Activated T-cell treated with anti-CD3 and anti-CD28 coated beads, Interleukin-2, amount 50 U/mL, for 72 hours (primary cell): ENCODE measurements at regions not wholly inside any gene's neighbourhood (a gene's known extent, or its start where the extent isn't known, plus 50 kb on each side); places are given as distances from the start of the nearest gene placed in this dataset.
"Not testable (repeated sequence)": the region's sequence is repeated elsewhere in the genome, so short reads cannot be mapped to it uniquely, and the experiment has no call there.

ENCODE experiments used
- ATAC-seq, 2 donors: fragments of 150-1000 bp; cut with Tn5 transposase; replicated peaks in 1 of 2; 2 replicates each; pipeline ENCODE4 v1.10.0; 2021; ENCODE audit warnings: moderate library complexity in 2 of 2, mild to moderate bottlenecking in 1 of 2
- DNase-seq, 2 donors: peaks; one replicate each; pipeline ENCODE4 v3.0.0; 2021 to 2022; ENCODE audit warnings: mixed read lengths in 1 of 2
- H3K27ac Mint-ChIP-seq: one replicate; pipeline ENCODE4 v1.8.0; 2022; ENCODE audit warnings: mild to moderate bottlenecking, moderate library complexity, mixed read lengths
- H3K27me3 Mint-ChIP-seq: one replicate; pipeline ENCODE4 v1.8.0; 2022; ENCODE audit warnings: low read depth, mixed read lengths
- H3K36me3 Mint-ChIP-seq, 2 donors: one replicate each; pipeline ENCODE4 v1.8.0; 2022; ENCODE audit warnings: mixed read lengths in 2 of 2, mild to moderate bottlenecking in 1 of 2; ENCODE audit not compliant: insufficient read depth in 2 of 2
- H3K4me1 Mint-ChIP-seq: one replicate; pipeline ENCODE4 v1.8.0; 2022; ENCODE audit warnings: low read depth, mixed read lengths
- H3K4me3 Mint-ChIP-seq, 2 donors: one replicate each; pipeline ENCODE4 v1.8.0; 2022; ENCODE audit warnings: mild to moderate bottlenecking in 2 of 2, mixed read lengths in 2 of 2, moderate library complexity in 2 of 2
- H3K9me3 Mint-ChIP-seq, 2 donors: one replicate each; pipeline ENCODE4 v1.8.0; 2022; ENCODE audit warnings: mixed read lengths in 2 of 2

DNA sequence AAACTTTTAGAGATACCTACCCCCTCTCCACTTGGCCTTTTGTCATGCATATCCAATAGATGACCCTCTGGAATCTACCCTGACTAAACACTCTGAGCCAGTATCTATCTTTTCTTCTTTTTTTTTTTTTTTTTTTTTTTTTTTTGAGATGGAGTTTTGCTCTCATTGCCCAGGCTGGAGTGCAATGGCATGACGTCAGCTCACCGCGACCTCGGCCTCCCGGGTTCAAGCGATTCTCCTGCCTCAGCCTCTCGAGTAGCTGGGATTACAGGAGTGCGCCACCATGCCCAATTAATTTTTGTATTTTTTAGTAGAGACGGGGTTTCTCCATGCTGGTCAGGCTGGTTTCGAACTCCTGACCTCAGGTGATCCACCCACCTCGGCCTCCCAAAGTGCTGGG is 50.8 kb upstream of the GRIN2B start:
- not testable (repeated sequence) for DNase-seq, H3K27me3 Mint-ChIP-seq, H3K4me3 Mint-ChIP-seq, H3K9me3 Mint-ChIP-seq, ATAC-seq, H3K4me1 Mint-ChIP-seq, H3K27ac Mint-ChIP-seq, H3K36me3 Mint-ChIP-seq

DNA sequence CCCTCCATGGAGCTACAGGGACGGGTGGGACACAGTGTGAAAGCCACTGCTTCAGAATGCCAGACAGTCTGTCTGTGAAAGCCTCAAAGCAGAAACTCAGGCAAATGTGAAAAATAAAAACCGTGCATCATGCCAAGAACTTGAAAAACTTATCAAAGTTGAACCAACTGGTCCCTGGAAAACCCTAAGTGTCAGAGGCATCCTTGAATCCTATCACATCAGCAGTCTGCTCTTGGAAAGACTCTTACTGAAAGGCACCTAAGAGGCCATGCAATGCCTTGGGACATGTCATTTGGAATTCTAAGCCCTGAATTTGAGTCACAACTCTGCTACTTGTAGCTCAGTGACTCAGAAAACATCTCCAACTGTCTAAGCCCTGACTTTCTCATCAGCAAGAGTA is 62.4 kb upstream of the GRIN2B start:
- Mint-ChIP-seq H3K27ac (no peak overlapping the region), H3K36me3 (no peaks in the 10 kb centered on the region), H3K9me3 (peaks cover 0 to 1% of the 10 kb centered on the region in 2 donors), H3K27me3 (peaks cover 14% of the 10 kb centered on the region), H3K4me3 (no peak overlapping the region), H3K4me1 (no peaks in the 10 kb centered on the region)
- ATAC-seq (no peak), DNase-seq (no peak)

DNA sequence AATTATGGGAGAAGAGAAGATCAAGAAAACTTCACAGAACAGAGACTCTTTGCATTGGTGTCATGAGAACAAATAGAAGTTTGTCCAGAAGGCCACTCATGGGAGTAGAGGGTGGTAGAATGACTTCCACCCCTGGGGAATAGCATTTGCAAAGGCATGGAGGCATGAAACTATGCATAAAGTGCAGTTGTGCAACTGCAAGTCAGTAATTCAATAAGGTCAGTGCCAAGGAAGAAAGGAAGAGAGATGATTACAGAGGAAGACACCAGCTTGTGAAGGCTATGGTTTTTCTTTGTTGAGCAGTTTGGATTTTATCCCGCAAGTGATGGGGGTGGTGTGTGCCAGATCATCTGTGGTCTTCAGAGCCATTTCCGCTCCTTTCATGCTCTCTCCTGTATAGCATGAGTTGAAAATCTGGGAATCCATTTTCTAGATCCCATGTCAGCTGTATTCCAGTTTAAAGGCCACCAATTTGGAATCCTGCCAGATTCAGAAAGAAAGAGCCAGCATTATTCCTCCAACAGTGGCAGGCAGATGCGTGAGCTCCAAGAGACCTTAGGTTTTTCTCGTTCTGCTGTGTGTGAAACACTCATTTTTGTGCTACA is 67.6 kb upstream of the GRIN2B start:
- Mint-ChIP-seq H3K4me3 (no peak overlapping the region), H3K27me3 (peaks cover 14% of the 10 kb centered on the region), H3K27ac (no peak overlapping the region), H3K9me3 (no peaks in the 10 kb centered on the region), H3K36me3 (no peaks in the 10 kb centered on the region), H3K4me1 (no peaks in the 10 kb centered on the region)
- DNase-seq (no peak), ATAC-seq (no peak)

DNA sequence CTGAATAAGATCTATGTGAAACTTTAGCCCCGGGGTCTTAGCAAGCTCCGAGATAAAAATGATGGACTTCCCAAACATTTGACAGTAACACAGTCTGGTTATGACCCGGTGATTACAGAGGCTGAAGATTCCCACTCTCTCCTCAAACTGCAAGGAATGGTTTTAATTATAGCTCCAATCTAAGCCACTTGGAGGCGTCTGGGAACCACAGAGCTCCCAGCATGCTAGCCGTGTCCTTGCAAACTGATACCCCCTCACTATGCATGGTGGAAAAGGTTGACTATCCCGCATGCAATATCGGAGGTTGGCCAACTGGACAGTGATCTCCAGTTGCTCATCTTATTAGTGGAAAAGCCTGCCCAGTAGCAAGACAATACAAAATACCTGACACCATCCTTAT is 76.5 kb upstream of the GRIN2B start:
- Mint-ChIP-seq H3K9me3 (no peaks in the 10 kb centered on the region), H3K4me1 (no peaks in the 10 kb centered on the region), H3K36me3 (no peaks in the 10 kb centered on the region), H3K4me3 (no peak overlapping the region), H3K27ac (no peak overlapping the region), H3K27me3 (peaks cover 18% of the 10 kb centered on the region)
- no peak for ATAC-seq
- no peak for DNase-seq

DNA sequence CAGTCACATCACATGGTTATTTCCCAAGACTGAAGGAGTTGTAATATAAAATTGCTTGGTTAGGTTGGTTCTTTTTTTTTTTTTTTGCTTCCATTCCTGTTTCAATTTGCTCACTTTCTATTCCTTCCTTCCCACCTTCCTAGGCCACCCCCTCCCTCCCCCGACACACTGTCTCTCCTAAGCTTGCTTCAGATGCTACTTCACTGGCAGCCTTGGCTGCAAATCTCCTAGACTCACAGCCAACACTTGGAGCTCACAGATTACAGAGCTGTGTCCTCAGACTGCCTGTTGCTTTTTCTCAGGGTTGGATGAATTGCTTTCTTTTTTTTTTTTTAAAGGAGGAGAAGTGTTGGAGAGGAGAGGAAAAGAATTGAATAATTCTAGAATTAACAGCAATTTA is 77.3 kb upstream of the GRIN2B start:
- no peaks in the 10 kb centered on the region for H3K4me1 Mint-ChIP-seq
- H3K27ac Mint-ChIP-seq, result no peak overlapping the region
- DNase-seq, result no peak
- no peak for ATAC-seq
- H3K9me3 Mint-ChIP-seq, result no peaks in the 10 kb centered on the region
- H3K27me3 Mint-ChIP-seq, result peaks cover 18% of the 10 kb centered on the region
- no peaks in the 10 kb centered on the region for H3K36me3 Mint-ChIP-seq
- no peak overlapping the region for H3K4me3 Mint-ChIP-seq

DNA sequence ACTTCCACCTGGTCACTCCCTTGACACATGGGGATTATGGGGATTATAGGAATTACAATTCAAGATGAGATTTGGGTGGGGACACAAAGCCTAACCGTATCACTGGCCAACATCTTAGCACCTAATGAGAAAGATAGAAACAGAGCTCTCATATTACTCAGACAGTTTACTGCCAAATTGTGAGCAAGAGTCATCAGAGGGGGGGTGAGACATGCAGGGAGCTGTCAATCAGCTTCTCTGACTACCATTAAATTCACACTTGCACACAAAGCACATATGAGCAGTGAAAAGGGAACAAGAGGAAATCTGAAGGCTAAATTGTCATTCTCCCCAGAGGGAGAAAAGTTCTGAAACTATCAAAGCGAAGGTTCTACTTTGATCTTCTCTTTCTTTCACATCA is 78.1 kb upstream of the GRIN2B start:
- Mint-ChIP-seq H3K4me1 (no peaks in the 10 kb centered on the region), H3K4me3 (no peak overlapping the region), H3K36me3 (no peaks in the 10 kb centered on the region), H3K27ac (no peak overlapping the region), H3K9me3 (no peaks in the 10 kb centered on the region), H3K27me3 (peaks cover 18% of the 10 kb centered on the region)
- no peak for DNase-seq
- no peak for ATAC-seq

DNA sequence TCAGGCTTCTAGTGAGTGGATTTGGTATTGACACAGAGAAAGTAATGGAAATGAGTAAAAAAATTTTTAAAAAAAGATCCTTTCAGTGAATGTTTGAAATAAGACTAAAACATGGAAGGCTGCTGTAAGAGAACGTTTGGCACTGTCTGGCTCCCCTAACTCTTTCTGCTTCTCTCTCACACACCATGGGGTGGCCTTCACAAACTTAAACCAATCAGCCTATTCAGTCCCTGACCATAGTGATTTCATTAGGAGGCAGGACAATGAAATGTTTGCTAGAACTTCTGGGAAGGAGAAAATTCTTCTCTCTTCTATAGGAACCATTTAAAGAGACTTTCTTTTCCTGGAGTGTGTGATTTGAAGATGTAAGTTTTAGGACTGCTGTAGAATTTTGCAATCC is 84.2 kb upstream of the GRIN2B start:
- Mint-ChIP-seq H3K4me1 (no peaks in the 10 kb centered on the region), H3K27me3 (peaks cover 10% of the 10 kb centered on the region), H3K4me3 (no peak overlapping the region), H3K27ac (no peak overlapping the region), H3K36me3 (no peaks in the 10 kb centered on the region), H3K9me3 (no peaks in the 10 kb centered on the region)
- ATAC-seq (no peak), DNase-seq (no peak)

DNA sequence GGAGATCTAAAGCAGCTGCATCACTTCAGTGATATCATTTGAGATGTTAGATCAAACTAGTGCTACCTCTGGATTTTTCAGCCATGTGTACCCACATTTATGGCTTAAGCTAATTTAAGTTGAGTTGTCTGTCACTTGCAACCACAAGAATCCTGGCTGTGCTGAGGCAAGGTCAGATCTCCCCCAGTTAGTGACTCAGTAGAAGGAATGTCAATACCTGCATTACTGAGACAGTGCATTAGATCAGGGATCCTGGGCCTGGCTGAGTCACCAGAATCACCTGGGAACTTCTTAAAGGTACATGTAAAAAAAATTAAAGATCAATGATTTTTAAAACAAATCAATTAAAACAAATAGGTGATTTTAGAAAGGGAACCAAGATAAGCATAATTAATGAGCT is 84.6 kb upstream of the GRIN2B start:
- no peak overlapping the region for H3K27ac Mint-ChIP-seq
- no peak for ATAC-seq
- DNase-seq, result no peak
- no peaks in the 10 kb centered on the region for H3K36me3 Mint-ChIP-seq
- H3K9me3 Mint-ChIP-seq, result no peaks in the 10 kb centered on the region
- no peak overlapping the region for H3K4me3 Mint-ChIP-seq
- peaks cover 7% of the 10 kb centered on the region for H3K27me3 Mint-ChIP-seq
- no peaks in the 10 kb centered on the region for H3K4me1 Mint-ChIP-seq

DNA sequence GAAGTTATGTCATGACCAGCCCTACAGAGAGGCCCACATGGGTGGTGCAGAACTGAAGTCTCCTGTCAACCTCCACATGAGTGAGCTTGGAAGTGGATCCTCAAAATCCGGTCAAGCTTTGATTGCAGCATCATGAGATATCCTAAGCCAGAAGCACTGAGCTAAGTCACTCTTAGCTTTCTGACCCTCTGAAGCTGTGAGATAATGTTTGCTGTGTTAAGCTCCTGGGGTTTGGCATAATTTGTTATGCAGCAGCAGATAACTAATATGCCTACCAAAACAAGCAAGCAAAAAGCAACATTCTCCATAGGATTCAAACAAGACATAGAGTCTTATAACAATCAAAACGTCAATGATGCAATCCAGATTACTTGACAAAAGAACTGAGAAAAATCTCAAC is 87.6 kb upstream of the GRIN2B start:
- no peaks in the 10 kb centered on the region for H3K4me1 Mint-ChIP-seq
- no peak for ATAC-seq
- no peak overlapping the region for H3K27ac Mint-ChIP-seq
- H3K36me3 Mint-ChIP-seq, result no peaks in the 10 kb centered on the region
- peaks cover 8% of the 10 kb centered on the region for H3K27me3 Mint-ChIP-seq
- peaks cover 0 to 4% of the 10 kb centered on the region in 2 donors for H3K9me3 Mint-ChIP-seq
- H3K4me3 Mint-ChIP-seq, result no peak overlapping the region
- no peak for DNase-seq

DNA sequence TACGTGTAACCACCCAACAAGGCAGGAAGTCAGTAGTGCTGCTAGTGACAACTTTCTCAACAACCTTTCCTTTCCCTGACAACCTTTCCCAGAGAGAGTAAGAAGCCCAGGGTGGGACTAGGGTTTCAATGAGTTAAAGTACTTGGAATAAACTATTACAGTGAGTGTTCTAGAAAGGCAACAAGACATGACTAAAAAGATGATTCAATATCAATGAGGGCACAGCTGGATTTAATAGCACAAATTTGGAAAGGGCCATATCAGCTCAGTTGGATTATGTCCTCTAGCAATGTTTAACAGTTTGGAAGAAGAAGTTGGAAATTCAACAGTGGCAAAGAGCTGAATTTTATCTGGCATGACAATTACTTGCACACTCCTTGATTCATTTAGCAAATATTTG is 90.4 kb upstream of the GRIN2B start:
- H3K27ac Mint-ChIP-seq, result peak overlapping the region; percentile 35
- H3K4me1 Mint-ChIP-seq, result no peaks in the 10 kb centered on the region
- H3K9me3 Mint-ChIP-seq, result peaks cover under 1 to 6% of the 10 kb centered on the region in 2 donors
- no peak overlapping the region for H3K4me3 Mint-ChIP-seq
- DNase-seq (no peak), ATAC-seq (no peak)
- H3K27me3 Mint-ChIP-seq, result peaks cover 8% of the 10 kb centered on the region
- H3K36me3 Mint-ChIP-seq, result no peaks in the 10 kb centered on the region

DNA sequence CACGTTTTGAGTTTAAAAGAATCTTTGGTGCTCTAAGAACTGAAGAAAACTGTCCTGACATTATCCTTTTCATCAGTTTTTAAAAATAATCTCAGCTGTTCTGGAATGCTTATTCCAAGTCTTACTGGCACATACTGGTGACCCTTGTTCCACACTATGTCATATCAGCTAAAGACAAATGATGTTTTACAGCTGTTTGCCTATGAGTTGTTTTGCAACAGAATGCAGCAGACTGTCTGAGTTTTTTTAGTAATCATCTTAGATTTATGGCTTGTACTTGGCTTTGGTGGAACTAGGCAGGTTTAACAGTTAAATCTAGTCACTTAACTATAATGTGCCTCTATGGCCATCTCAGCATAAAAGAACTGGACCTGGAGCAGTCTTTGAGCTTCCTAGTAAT is 91.6 kb upstream of the GRIN2B start:
- DNase-seq (no peak), ATAC-seq (no peak)
- no peaks in the 10 kb centered on the region for H3K4me1 Mint-ChIP-seq
- H3K36me3 Mint-ChIP-seq, result peaks cover 0 to 1% of the 10 kb centered on the region in 2 donors
- H3K27me3 Mint-ChIP-seq, result peaks cover 8% of the 10 kb centered on the region
- H3K4me3 Mint-ChIP-seq, result no peak overlapping the region
- peaks cover 3 to 8% of the 10 kb centered on the region in 2 donors for H3K9me3 Mint-ChIP-seq
- H3K27ac Mint-ChIP-seq, result no peak overlapping the region

DNA sequence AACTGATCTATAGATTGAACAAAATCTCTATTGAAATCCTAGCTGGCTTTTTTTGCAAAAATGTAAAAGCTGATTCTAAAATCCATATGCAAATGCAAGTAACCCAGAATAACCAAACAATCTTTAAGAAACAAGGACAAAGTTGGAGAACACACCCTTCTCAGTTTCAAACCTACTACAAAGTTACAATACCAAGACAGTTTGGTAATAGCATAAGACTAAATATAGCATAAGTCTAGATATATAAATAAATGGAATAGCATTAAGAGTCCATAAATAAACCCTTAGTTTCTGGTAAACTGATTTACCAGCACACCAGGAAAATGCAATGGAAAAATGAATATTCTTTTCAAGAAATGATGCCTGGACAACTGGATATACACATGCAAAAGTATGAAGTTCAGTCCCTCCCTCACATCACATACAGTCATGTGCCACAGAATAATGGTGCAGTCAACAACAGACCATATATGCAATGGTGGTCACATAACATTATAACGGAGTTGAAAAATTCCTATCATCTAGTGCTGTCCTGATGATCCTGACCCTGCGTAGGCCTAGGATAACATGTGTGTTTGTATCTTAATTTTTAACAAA is 94.5 kb upstream of the GRIN2B start:
- H3K27ac Mint-ChIP-seq, result no peak overlapping the region
- peaks cover 0 to 1% of the 10 kb centered on the region in 2 donors for H3K36me3 Mint-ChIP-seq
- no peak for DNase-seq
- H3K4me3 Mint-ChIP-seq, result no peak overlapping the region
- no peak for ATAC-seq
- H3K9me3 Mint-ChIP-seq, result peaks cover 3 to 8% of the 10 kb centered on the region in 2 donors
- no peaks in the 10 kb centered on the region for H3K4me1 Mint-ChIP-seq
- H3K27me3 Mint-ChIP-seq, result peaks cover 8% of the 10 kb centered on the region

DNA sequence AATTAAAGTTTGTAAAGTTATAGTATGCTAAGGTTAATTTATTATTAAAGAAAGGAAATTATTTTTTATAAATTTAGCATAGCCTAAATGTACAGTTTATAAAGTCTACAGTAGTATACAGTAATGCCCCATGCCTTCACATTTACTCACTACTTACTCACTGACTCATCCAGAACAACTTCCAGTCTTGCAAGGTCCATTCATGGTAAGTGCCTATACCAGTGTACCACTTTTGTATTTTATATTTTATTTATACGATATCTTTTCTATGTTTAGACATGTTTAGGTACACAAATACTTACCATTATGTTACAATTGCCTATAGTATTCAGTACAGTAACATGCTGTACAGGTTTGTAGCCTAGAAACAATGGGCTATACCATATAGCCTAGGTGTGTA is 95.1 kb upstream of the GRIN2B start:
- Mint-ChIP-seq H3K4me3 (no peak overlapping the region), H3K27ac (no peak overlapping the region), H3K9me3 (peaks cover 3 to 5% of the 10 kb centered on the region in 2 donors), H3K4me1 (no peaks in the 10 kb centered on the region), H3K27me3 (peaks cover 8% of the 10 kb centered on the region), H3K36me3 (peaks cover 0 to 1% of the 10 kb centered on the region in 2 donors)
- ATAC-seq, result no peak
- no peak for DNase-seq

DNA sequence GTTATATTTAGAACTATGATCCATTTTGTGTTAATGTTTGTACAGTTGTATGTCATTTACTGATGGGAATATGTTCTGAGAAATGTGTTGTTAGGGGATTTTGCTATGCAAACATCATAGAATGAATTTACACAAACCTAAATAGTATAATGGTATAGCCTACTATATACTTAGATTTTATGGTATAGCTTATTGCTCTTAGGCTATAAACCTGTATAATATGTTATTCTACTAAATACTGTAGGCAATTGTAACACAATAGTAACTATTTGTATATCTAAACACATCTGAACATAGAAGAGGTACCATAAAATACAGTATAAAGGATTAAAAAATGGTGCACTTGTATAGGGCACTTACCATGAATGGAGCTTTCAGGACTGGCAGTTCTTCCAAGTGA is 105.4 kb upstream of the GRIN2B start:
- Mint-ChIP-seq H3K9me3 (peaks cover 0 to 4% of the 10 kb centered on the region in 2 donors), H3K27me3 (no peaks in the 10 kb centered on the region), H3K36me3 (no peaks in the 10 kb centered on the region), H3K27ac (no peak overlapping the region), H3K4me3 (no peak overlapping the region), H3K4me1 (no peaks in the 10 kb centered on the region)
- ATAC-seq, result no peak
- DNase-seq, result no peak
